Endothelial cell of umbilical vein (primary cell): ENCODE measurements at regions not wholly inside any gene's neighbourhood (a gene's known extent, or its start where the extent isn't known, plus 50 kb on each side); places are given as distances from the start of the nearest gene placed in this dataset.

Experiments
- BruUV-seq: library from RNA; stranded (reverse); fragments of 400-500 nt; replicated peaks from 2 replicates; lab custom pipeline; 2021; lab: Mats Ljungman, UMichigan
- CTCF ChIA-PET: fragments of 300-600, 350-600 bp; sonication (Branson Sonifier 250); formaldehyde crosslinking; loops from one replicate; lab custom pipeline; 2021; ENCODE audit warnings: antibody characterized with exemption, inconsistent platforms; lab: Charles Lee
- POLR2A ChIA-PET: fragments of 300-600, 350-600 bp; sonication (Branson Sonifier 250); formaldehyde crosslinking; loops from one replicate; lab custom pipeline; 2021; ENCODE audit warnings: antibody characterized with exemption, inconsistent platforms; lab: Charles Lee
- DNase-seq: peaks from one replicate; pipeline ENCODE4 v3.0.0-alpha.2; 2011; ENCODE audit warnings: low read depth, low spot score
- FAIRE-seq: peaks from 2 replicates; lab custom pipeline; 2011; peaks lifted over from hg19 to GRCh38; lab: Jason Lieb, UNC
- H2AFZ ChIP-seq: 2 replicates; pipeline ENCODE4 v1.6.0; 2012; ENCODE audit warnings: low read depth, low read length, control low read depth, inconsistent platforms
- H3K27ac ChIP-seq: 2 replicates; pipeline ENCODE4 v1.5.1; 2011; ENCODE audit warnings: low read depth, mild to moderate bottlenecking, control low read depth, low read length, moderate library complexity; ENCODE audit not compliant: insufficient read depth
- H3K27me3 ChIP-seq, 2 experiments: 2 replicates each; pipeline versions ENCODE4 v1.6.0 to v1.6.1; 2011; ENCODE audit warnings: low read length in 2 of 2, mixed read lengths in 1 of 2; ENCODE audit not compliant: control insufficient read depth in 2 of 2, insufficient read depth in 2 of 2
- H3K36me3 ChIP-seq, 2 experiments: 2 replicates in 1 of 2; 3 replicates in 1 of 2; pipeline ENCODE4 v1.5.1; 2011; ENCODE audit warnings: low read length in 2 of 2, mild to moderate bottlenecking in 1 of 2, moderate library complexity in 1 of 2; ENCODE audit not compliant: control insufficient read depth in 2 of 2, insufficient read depth in 2 of 2; ENCODE audit errors: extremely low read depth in 1 of 2
- H3K4me1 ChIP-seq: 3 replicates; pipeline ENCODE4 v1.5.1; 2011; ENCODE audit warnings: mild to moderate bottlenecking, low read length; ENCODE audit not compliant: control insufficient read depth, insufficient read depth; ENCODE audit errors: extremely low read depth
- H3K4me2 ChIP-seq: 2 replicates; pipeline ENCODE4 v1.6.1; 2011; ENCODE audit warnings: low read length, control low read depth, mixed read lengths; ENCODE audit not compliant: insufficient read depth
- H3K4me3 ChIP-seq, 3 experiments: fragments of 200-600 bp in 1 of 3; sonication (generic), shearing (Covaris generic) in 1 of 3; replicated peaks in 1 of 3; 2 replicates each; pipeline ENCODE4 v1.5.1; 2011 to 2016; ENCODE audit warnings: control low read depth in 3 of 3, low read length in 3 of 3, mild to moderate bottlenecking in 2 of 3, inconsistent platforms in 1 of 3, low read depth in 1 of 3, moderate library complexity in 1 of 3; ENCODE audit not compliant: insufficient read depth in 1 of 3
- H3K79me2 ChIP-seq: 2 replicates; pipeline ENCODE4 v1.6.0; 2012; ENCODE audit warnings: low read length, inconsistent platforms; ENCODE audit not compliant: control insufficient read depth, insufficient read depth
- H3K9ac ChIP-seq: replicated peaks from 2 replicates; pipeline ENCODE3; 2011; ENCODE audit warnings: low read length, control low read depth; ENCODE audit not compliant: insufficient read depth; ENCODE audit errors: extremely low read depth
- H3K9me1 ChIP-seq: replicated peaks from 3 replicates; pipeline ENCODE4 v1.6.0; 2011; ENCODE audit warnings: mild to moderate bottlenecking, low read length; ENCODE audit not compliant: control insufficient read depth, insufficient read depth; ENCODE audit errors: extremely low read depth
- H3K9me3 ChIP-seq: replicated peaks from 2 replicates; pipeline ENCODE4 v1.5.1; 2012; ENCODE audit warnings: low read length, inconsistent platforms; ENCODE audit not compliant: control insufficient read depth, insufficient read depth
- H4K20me1 ChIP-seq: replicated peaks from 2 replicates; pipeline ENCODE3; 2011; ENCODE audit warnings: mild to moderate bottlenecking, low read length; ENCODE audit not compliant: control insufficient read depth, insufficient read depth; ENCODE audit errors: extremely low read depth
- EZH2 ChIP-seq: IDR thresholded peaks from 2 replicates; pipeline ENCODE4 v1.6.1; 2012; ENCODE audit warnings: borderline replicate concordance, low read depth, mild to moderate bottlenecking, moderate library complexity, low read length, inconsistent platforms; ENCODE audit not compliant: severe bottlenecking
- FOS ChIP-seq: IDR thresholded peaks from 2 replicates; pipeline ENCODE4 v1.6.1; 2011; ENCODE audit warnings: mild to moderate bottlenecking, low read length, moderate library complexity, borderline replicate concordance; ENCODE audit not compliant: insufficient read depth
- GATA2 ChIP-seq: IDR thresholded peaks from 2 replicates; pipeline ENCODE4 v1.7.0; 2011; ENCODE audit warnings: low read depth, mild to moderate bottlenecking, moderate library complexity, mixed read lengths, low read length; ENCODE audit not compliant: insufficient read length, insufficient read depth
- JUN ChIP-seq: IDR thresholded peaks from 2 replicates; pipeline ENCODE4 v1.6.1; 2011; ENCODE audit warnings: borderline replicate concordance, low read depth; ENCODE audit not compliant: insufficient read length, insufficient read depth
- MYC ChIP-seq: IDR thresholded peaks from one replicate; pipeline ENCODE4 v1.6.1; 2011; ENCODE audit warnings: mild to moderate bottlenecking, low read depth, low read length
- dilution Hi-C: fragments of 300-500 bp; cut with MboI; formaldehyde crosslinking; loops from one replicate; pipeline ENCODE4 v1.15.0; 2019; ENCODE audit warnings: low sequenced_read_pairs; ENCODE audit not compliant: extremely low pct_ligation_motif_present
- intact Hi-C: fragments of 100-400 bp; cut with micrococcal nuclease; formaldehyde crosslinking; loops from one replicate; pipeline ENCODE4 v1.10.0; 2022
- TF ChIP-seq, protein P1 (sequence below), 2 donors: IDR thresholded peaks; 1 replicate in 1 of 2; 2 replicates in 1 of 2; pipeline ENCODE4 v1.5.1; 2011; ENCODE audit warnings: low read length in 2 of 2, mild to moderate bottlenecking in 2 of 2, moderate library complexity in 2 of 2, control low read depth in 1 of 2, inconsistent platforms in 1 of 2, low read depth in 1 of 2; ENCODE audit not compliant: insufficient read depth in 1 of 2; ENCODE audit errors: extremely low read depth in 1 of 2

DNA sequence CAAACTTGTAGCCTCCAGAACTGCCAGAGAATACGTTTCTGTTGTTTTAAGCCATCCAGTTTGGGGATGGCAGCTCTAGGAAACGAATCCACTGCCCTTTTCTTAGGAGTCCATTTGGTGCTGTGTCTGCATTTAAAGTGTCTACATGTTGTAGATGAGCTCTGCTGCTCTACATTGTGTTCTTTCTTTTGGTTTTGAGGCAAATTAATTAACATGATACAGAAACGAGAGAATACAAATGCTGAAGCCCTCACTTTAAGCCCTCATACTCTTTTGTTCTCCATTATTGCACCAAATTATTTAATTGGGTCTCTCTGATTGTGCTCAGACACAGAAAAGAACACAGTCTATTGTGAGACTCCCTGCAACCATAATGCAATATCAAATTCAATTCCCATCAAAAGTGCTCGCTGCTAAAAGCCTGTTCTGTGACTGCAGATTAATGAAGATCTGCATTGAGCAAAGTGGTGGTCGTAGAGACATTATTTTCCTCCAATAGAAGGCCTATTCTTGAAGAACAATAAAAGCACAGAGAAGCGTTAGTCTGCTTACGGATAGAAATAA is 166.3 kb upstream of the SOX21 start:
- Histone ChIP-seq H4K20me1 (no peaks in the 10 kb centered on the region), H3K4me1 (no peaks in the 10 kb centered on the region), H3K36me3 (no peaks in the 10 kb centered on the region), H3K27ac (no peak overlapping the region), H3K4me2 (no peak overlapping the region), H3K79me2 (no peaks in the 10 kb centered on the region), H3K9ac (no peak overlapping the region), H2AFZ (no peak overlapping the region), H3K9me1 (no peaks in the 10 kb centered on the region), H3K27me3 (peaks cover 4 to 13% of the 10 kb centered on the region in 2 experiments), H3K9me3 (no peaks in the 10 kb centered on the region), H3K4me3 (no peak overlapping the region)
- DNase-seq, result no peak
- no peak for FAIRE-seq
- intact Hi-C loops (no loop called here), dilution Hi-C loops (no loop called here)
- BruUV-seq, result no TSS peak
- CTCF ChIA-PET, result interaction anchor here (1.1 kb wide), 1 partner anchor 116 kb away, joined by 3 read pairs; no protein-coding TSS in a partner anchor
- TF ChIP-seq MYC (no peak), GATA2 (no peak), EZH2 (no peak)
- TF ChIP-seq, protein P1, sequence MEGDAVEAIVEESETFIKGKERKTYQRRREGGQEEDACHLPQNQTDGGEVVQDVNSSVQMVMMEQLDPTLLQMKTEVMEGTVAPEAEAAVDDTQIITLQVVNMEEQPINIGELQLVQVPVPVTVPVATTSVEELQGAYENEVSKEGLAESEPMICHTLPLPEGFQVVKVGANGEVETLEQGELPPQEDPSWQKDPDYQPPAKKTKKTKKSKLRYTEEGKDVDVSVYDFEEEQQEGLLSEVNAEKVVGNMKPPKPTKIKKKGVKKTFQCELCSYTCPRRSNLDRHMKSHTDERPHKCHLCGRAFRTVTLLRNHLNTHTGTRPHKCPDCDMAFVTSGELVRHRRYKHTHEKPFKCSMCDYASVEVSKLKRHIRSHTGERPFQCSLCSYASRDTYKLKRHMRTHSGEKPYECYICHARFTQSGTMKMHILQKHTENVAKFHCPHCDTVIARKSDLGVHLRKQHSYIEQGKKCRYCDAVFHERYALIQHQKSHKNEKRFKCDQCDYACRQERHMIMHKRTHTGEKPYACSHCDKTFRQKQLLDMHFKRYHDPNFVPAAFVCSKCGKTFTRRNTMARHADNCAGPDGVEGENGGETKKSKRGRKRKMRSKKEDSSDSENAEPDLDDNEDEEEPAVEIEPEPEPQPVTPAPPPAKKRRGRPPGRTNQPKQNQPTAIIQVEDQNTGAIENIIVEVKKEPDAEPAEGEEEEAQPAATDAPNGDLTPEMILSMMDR (IDR thresholded peaks at IDR 0.05; ENCODE audit: extremely low read depth in 1 of 2, insufficient read depth in 1 of 2, low read depth in 1 of 2, low read length in 2 of 2), result no peak
- POLR2A ChIA-PET, result no interaction called here

DNA sequence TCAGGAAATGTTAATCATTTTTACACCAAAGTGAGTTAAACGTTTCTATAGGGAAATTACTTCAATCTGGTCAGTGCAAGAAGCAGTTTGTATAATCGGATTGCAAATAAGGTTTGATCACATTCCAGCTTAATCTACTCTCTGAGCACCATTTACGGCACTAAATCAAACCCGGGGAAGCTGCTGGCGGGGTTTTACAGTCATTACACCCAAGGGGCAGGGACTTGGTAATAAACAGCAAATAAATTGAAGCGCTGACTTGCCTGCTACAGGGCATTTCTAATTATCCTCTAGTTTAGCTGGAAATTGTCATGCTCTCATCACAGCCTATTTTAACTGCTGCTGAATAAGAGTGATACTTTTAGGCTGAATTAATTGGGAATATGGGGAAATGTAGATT is 152.1 kb upstream of the SOX21 start:
- BruUV-seq, result no TSS peak
- Histone ChIP-seq H4K20me1 (no peaks in the 10 kb centered on the region), H3K4me3 (no peak overlapping the region), H3K27ac (no peak overlapping the region), H3K4me1 (peaks cover 34% of the 10 kb centered on the region), H3K36me3 (no peaks in the 10 kb centered on the region), H3K9ac (no peak overlapping the region), H3K9me3 (no peaks in the 10 kb centered on the region), H2AFZ (no peak overlapping the region), H3K9me1 (no peaks in the 10 kb centered on the region), H3K27me3 (peaks cover 13 to 21% of the 10 kb centered on the region in 2 experiments), H3K79me2 (no peaks in the 10 kb centered on the region), H3K4me2 (peak overlapping the region; percentile 21)
- peak; percentile 68 for FAIRE-seq
- dilution Hi-C loops (no loop called here), intact Hi-C loops (loop anchor here (5.0 kb wide), 1 partner anchor 262 kb away; the partner anchor contains the start of gene GPR180)
- TF ChIP-seq EZH2, result peak; percentile 41
- TF ChIP-seq FOS, result no peak
- no peak for TF ChIP-seq JUN
- ChIA-PET POLR2A (no interaction called here), CTCF (no interaction called here)
- no peak for DNase-seq
